ENCODE measurements at regions not wholly inside any gene's neighbourhood (a gene's known extent, or its start where the extent isn't known, plus 50 kb on each side); places are given as distances from the start of the nearest gene placed in this dataset.
"Not testable (repeated sequence)": the region's sequence is repeated elsewhere in the genome, so short reads cannot be mapped to it uniquely, and the experiment has no call there.

- no peak for DNase-seq
Observed at GRCh38 chr3:31300456-31301443, 232.0 kb upstream of the STT3B start.

- DNase-seq = no peak
Observed at GRCh38 chr3:31302343-31302742, 230.4 kb upstream of the STT3B start.

- DNase-seq = no peak
Observed at GRCh38 chr3:31305340-31305739, 227.4 kb upstream of the STT3B start.

- DNase-seq = no peak
Observed at GRCh38 chr3:31307131-31307785, 225.5 kb upstream of the STT3B start.

GRCh38 chr3:31311559-31311958 is 221.2 kb upstream of the STT3B start:
- DNase-seq = no peak

GRCh38 chr3:31312400-31312799 is 220.3 kb upstream of the STT3B start:
- no peak for DNase-seq

GRCh38 chr3:31314258-31314657 is 218.5 kb upstream of the STT3B start:
- no peak for DNase-seq

- DNase-seq = no peak
Observed at GRCh38 chr3:31319332-31319731, 213.4 kb upstream of the STT3B start.

GRCh38 chr3:31321620-31322019 is 211.1 kb upstream of the STT3B start:
- DNase-seq = no peak

GRCh38 chr3:31322460-31322859 is 210.3 kb upstream of the STT3B start:
- no peak for DNase-seq

GRCh38 chr3:31327826-31328357 is 204.8 kb upstream of the STT3B start:
- not testable (repeated sequence) for DNase-seq

GRCh38 chr3:31331278-31331677 is 201.4 kb upstream of the STT3B start:
- no peak for DNase-seq

GRCh38 chr3:31341130-31341529 is 191.6 kb upstream of the STT3B start:
- DNase-seq = no peak

- DNase-seq = no peak
Observed at GRCh38 chr3:31343075-31343474, 189.7 kb upstream of the STT3B start.

GRCh38 chr3:31345581-31345980 is 187.1 kb upstream of the STT3B start:
- no peak for DNase-seq

- DNase-seq = no peak
Observed at GRCh38 chr3:31346542-31346979, 186.2 kb upstream of the STT3B start.

GRCh38 chr3:31349001-31349748 is 183.6 kb upstream of the STT3B start:
- no peak for DNase-seq

GRCh38 chr3:31350307-31350706 is 182.4 kb upstream of the STT3B start:
- no peak for DNase-seq

- DNase-seq = no peak
Observed at GRCh38 chr3:31352331-31352730, 180.4 kb upstream of the STT3B start.

- DNase-seq = no peak
Observed at GRCh38 chr3:31353166-31353565, 179.6 kb upstream of the STT3B start.

- no peak for DNase-seq
Observed at GRCh38 chr3:31354373-31354772, 178.4 kb upstream of the STT3B start.

- DNase-seq = no peak
Observed at GRCh38 chr3:31355807-31356206, 176.9 kb upstream of the STT3B start.

- DNase-seq = peak; percentile 3
Observed at GRCh38 chr3:31356941-31357340, 175.8 kb upstream of the STT3B start.

Data from activated naive CD4-positive, alpha-beta T cell treated with Interleukin-2 at 50 U/mL for 16 hours (primary cell).